ENCODE measurements at regions not wholly inside any gene's neighbourhood (a gene's known extent, or its start where the extent isn't known, plus 50 kb on each side); places are given as distances from the start of the nearest gene placed in this dataset.

DNA sequence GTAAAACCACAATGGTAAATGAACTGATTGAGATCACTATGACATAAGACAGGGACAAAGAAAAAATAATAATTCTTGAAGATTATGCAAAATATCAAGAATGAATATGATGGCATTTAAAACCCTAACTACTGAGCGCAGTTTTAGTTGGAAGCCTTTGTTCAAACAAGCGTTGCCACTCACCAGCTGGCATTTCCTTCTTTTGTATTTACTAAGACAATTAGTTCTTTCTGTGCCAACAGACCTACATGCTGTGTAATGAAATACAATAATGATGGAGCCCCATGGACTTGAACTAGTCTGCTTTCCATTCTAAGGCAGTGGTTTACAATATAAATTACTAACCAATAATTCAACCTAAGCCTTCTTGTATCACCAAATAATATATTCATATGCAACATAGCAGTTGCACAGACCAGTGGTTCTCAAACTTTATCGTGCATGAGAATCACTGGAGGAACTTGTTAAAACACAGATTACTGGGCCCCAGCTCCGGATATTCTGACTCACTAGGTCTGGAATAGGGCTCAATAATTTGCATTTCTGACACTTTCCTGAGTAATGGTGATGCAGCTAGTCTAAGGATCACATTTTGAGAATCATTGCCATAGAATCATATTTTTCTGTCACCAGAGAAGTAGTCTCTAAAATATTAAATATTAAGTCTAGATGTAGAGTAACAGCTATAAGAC lies 196.4 kb upstream of the MAGEB18 start:
- TF ChIP-seq, protein P1, sequence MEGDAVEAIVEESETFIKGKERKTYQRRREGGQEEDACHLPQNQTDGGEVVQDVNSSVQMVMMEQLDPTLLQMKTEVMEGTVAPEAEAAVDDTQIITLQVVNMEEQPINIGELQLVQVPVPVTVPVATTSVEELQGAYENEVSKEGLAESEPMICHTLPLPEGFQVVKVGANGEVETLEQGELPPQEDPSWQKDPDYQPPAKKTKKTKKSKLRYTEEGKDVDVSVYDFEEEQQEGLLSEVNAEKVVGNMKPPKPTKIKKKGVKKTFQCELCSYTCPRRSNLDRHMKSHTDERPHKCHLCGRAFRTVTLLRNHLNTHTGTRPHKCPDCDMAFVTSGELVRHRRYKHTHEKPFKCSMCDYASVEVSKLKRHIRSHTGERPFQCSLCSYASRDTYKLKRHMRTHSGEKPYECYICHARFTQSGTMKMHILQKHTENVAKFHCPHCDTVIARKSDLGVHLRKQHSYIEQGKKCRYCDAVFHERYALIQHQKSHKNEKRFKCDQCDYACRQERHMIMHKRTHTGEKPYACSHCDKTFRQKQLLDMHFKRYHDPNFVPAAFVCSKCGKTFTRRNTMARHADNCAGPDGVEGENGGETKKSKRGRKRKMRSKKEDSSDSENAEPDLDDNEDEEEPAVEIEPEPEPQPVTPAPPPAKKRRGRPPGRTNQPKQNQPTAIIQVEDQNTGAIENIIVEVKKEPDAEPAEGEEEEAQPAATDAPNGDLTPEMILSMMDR (IDR thresholded peaks at IDR 0.05) = no peak
- TF ChIP-seq EP300 (IDR thresholded peaks at IDR 0.05) (no peak), POLR2A (IDR thresholded peaks at IDR 0.05) (no peak)

All from stomach (tissue), 4 donors.